ENCODE measurements at regions not wholly inside any gene's neighbourhood (a gene's known extent, or its start where the extent isn't known, plus 50 kb on each side); places are given as distances from the start of the nearest gene placed in this dataset.

- TF ChIP-seq JUND (IDR thresholded peaks at IDR 0.05) (no peak), NRF1 (IDR thresholded peaks at IDR 0.05; ENCODE audit: low read depth, low read length) (no peak), EZH2phosphoT487 (IDR thresholded peaks at IDR 0.05; ENCODE audit: borderline replicate concordance, low read depth) (no peak)
- TF ChIP-seq, protein P1, sequence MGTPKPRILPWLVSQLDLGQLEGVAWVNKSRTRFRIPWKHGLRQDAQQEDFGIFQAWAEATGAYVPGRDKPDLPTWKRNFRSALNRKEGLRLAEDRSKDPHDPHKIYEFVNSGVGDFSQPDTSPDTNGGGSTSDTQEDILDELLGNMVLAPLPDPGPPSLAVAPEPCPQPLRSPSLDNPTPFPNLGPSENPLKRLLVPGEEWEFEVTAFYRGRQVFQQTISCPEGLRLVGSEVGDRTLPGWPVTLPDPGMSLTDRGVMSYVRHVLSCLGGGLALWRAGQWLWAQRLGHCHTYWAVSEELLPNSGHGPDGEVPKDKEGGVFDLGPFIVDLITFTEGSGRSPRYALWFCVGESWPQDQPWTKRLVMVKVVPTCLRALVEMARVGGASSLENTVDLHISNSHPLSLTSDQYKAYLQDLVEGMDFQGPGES (IDR thresholded peaks at IDR 0.05; ENCODE audit: low read depth, low read length), result no peak
These were observed 123.0 kb upstream of the CCNH start for GRCh38 chr5:87535706-87536105.

Measured in SK-N-SH (cell line).